ENCODE measurements at regions not wholly inside any gene's neighbourhood (a gene's known extent, or its start where the extent isn't known, plus 50 kb on each side); places are given as distances from the start of the nearest gene placed in this dataset.

DNA sequence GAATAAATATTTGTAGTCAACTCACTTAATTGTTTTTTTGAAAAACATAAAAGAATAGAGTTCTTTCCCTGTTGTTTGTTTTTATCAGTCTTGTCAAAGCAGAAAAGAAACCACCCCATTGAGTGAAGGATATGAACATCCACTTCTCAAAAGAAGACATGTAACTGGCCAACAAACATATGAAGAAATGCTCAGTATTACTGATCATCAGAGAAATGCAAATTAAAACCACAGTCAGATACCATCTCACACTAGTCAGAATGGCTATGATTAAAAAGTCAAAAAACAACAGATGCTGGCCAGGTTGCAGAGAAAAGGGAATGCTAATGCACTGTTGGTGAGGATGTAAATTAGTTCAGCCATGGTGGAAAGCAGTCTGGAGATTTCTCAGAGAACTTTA, 326.1 kb upstream of the EMCN start:
- TF ChIP-seq, protein P1, sequence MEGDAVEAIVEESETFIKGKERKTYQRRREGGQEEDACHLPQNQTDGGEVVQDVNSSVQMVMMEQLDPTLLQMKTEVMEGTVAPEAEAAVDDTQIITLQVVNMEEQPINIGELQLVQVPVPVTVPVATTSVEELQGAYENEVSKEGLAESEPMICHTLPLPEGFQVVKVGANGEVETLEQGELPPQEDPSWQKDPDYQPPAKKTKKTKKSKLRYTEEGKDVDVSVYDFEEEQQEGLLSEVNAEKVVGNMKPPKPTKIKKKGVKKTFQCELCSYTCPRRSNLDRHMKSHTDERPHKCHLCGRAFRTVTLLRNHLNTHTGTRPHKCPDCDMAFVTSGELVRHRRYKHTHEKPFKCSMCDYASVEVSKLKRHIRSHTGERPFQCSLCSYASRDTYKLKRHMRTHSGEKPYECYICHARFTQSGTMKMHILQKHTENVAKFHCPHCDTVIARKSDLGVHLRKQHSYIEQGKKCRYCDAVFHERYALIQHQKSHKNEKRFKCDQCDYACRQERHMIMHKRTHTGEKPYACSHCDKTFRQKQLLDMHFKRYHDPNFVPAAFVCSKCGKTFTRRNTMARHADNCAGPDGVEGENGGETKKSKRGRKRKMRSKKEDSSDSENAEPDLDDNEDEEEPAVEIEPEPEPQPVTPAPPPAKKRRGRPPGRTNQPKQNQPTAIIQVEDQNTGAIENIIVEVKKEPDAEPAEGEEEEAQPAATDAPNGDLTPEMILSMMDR (conservative IDR thresholded peaks at IDR 0.05): no peak
- TF ChIP-seq ZFX (IDR thresholded peaks at IDR 0.05): no peak
